ENCODE measurements at regions not wholly inside any gene's neighbourhood (a gene's known extent, or its start where the extent isn't known, plus 50 kb on each side); places are given as distances from the start of the nearest gene placed in this dataset.

DNA sequence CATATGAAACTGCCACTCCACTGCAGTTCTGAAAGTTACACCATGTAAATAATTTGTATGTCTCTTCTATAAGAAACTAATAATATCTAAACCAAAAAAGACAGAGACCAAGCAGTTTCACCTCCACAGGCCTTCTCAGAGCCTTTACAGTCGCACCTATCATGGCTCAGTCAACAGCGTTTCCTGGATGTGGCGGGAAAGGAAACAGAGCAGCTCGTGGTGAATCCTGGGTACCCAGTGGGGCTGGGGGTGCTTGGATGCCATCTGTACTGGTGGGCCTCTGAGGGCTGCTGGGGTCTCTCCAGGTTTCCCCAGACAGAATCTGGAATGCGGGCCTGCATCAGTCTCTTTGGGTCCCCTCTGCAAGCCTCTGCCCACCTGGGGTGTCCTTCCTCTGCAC lies 100.2 kb upstream of the CASZ1 start:
- DNase-seq (ENCODE audit: low read depth in 3 of 3, low spot score in 2 of 3) = no peak

DNA sequence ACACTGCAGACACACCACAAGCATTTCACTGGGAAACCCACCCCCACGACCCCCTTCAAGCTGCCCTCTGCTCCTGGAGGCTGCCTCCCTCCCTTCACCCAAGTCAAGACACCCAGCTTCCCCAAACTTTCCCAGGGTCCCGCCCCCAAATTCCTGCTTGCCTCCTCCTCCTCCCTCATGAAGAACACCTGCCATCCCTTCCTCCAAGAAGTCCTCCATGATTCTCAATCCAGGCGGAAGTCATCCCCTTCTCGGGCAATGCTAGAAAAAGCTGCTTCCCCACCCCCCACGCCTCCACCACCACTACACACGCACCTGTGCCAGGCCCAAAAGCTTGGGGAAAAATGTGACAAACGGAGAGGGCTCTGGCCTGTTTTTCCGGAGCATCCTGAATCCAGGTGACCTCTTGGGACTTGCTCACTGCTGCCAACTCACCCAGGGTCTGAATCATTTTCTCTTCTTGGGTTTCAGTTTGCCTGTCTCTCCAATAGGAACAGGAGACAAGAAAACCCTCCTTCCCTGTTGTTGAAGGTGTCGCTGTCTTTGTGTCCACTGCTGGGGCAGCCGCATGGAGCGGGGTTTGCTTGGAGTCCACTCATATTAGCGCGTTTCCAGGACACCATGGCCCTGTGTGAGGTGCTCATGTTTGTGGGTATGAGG lies 101.0 kb upstream of the CASZ1 start:
- no peak for DNase-seq (ENCODE audit: low read depth in 3 of 3, low spot score in 2 of 3)

DNA sequence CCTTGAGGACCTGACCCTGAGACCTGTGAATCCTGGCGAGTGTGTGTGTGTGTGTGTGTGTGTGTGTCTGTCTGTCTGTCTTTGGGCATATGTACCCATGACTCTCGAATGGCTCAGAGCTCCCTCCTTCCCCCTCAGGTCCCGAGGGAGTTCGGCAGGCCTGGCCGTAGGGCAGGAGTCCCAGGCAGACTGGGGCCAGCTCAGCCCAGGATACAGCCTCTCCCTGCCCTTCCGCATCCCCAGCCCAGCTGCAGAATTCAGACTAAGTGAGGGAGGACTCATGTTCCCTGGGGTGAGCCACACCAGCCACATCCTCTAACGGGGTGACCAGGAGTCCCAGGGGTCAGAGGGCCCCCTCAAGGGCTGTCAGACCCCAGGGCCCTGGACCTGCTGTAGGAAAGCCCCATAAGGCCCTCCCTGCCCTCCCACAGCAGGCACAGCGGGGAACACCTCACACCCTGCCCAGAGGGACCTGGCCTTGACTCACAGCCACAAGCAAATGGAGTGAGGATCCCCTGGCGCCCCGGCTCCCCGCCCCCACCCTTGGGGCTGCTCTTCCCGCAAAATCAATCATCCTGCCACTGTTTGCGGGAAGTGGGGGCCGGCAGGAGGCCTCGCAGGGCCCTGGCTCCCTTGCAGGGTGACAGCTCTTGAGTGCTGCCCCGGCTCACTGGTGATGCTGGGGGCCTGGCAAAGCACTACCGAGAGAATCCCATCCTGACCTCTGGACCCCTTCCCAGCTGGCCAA lies 101.7 kb upstream of the CASZ1 start:
- DNase-seq (ENCODE audit: low read depth in 3 of 3, low spot score in 2 of 3) = no peak

DNA sequence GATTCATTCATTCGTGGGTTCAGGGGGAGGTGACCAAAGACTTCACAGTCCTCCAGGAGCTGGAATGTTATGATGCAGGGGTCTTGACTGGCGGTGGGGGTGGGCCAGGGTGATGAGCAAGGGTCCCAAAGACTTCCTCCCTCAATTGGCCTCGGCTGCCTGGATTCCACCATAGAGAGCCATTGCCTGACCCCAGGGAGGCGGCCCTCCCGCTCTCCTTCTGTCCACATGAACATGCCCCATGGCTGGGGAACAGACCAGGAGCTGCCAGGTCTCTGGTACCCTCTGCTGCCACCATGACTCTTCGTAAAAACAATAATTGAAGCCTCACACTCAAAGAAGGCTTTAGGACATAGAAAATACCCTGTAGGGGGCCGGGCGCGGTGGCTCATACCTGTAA lies 102.5 kb upstream of the CASZ1 start:
- no peak for DNase-seq (ENCODE audit: low read depth in 3 of 3, low spot score in 2 of 3)

DNA sequence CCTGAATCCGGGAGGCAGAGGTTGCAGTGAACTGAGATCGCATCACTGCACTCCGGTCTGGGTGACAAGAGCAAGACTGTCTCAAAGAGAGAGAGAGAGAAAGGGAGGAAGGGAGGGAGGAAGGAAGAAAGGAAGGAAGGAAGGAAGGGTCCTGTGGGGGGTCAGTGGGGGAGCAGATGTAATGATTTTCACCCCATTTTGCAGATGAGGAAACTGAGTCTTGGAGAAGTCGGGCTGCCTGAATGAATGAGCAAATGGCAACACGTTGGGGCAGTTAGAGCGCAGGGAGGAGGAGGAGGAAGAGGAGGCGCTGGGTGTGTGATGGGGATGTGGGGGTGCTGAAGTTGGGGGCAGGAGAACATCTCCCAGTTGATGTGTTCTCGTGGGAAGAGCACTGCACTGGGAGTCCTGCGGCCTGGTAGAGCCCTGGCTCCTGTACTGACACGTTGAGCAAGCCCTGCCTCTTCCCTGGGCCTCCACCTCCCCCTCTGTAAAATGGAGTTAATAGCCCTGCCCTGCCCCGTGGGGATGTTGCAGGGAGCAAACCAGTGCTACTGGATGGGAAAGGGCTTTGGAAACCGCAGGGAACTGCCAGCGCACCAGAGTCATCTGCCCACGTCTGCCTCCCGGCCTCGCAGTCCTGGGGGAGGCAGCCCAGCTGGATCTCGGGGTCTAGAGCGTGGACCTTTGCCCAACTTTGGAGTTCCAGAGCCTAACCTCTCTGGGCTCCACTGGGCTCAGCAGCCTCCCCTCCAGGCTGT lies 103.2 kb upstream of the CASZ1 start:
- no peak for DNase-seq (ENCODE audit: low read depth in 3 of 3, low spot score in 2 of 3)

DNA sequence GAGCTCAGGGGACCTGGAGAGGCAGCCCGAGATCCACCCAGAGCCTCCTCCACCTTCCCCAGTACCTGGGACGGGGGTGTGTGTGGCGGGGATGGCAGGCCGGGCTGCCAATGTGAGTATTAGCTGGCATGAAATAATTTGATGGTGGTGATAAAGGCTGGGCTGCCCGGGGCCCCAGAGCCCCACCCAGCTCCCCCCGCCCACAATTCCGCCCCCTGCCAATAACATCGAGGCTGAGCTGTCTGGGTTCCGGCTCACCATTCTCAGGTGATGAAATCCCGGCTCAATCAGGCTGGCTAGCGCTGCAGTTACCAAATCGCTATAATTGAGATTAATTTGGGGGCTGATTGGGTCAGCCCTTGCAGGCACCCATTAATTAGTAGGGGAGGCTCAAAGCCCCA lies 103.8 kb upstream of the CASZ1 start:
- no peak for DNase-seq (ENCODE audit: low read depth in 3 of 3, low spot score in 2 of 3)

DNA sequence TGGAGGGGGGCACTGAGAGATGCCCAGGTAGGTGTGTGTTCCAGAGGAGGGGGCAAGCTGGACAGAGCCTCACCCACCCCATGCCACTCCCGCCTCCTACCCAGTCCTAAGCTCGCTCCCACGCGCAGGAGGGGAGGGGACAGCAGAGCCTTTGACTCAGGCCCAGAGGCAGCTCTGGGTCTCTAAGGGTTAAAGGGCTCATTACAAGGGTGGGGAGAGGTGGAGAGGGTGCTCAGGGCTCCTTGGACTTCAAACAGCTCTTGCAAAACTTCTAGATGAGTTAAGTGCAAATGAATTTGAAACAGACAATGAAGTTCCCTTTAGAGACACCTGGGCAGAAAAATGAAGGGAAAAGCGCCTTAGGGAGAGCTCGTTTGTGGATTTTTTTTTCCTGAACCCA lies 104.2 kb upstream of the CASZ1 start:
- DNase-seq (ENCODE audit: low read depth in 3 of 3, low spot score in 2 of 3) = no peak

DNA sequence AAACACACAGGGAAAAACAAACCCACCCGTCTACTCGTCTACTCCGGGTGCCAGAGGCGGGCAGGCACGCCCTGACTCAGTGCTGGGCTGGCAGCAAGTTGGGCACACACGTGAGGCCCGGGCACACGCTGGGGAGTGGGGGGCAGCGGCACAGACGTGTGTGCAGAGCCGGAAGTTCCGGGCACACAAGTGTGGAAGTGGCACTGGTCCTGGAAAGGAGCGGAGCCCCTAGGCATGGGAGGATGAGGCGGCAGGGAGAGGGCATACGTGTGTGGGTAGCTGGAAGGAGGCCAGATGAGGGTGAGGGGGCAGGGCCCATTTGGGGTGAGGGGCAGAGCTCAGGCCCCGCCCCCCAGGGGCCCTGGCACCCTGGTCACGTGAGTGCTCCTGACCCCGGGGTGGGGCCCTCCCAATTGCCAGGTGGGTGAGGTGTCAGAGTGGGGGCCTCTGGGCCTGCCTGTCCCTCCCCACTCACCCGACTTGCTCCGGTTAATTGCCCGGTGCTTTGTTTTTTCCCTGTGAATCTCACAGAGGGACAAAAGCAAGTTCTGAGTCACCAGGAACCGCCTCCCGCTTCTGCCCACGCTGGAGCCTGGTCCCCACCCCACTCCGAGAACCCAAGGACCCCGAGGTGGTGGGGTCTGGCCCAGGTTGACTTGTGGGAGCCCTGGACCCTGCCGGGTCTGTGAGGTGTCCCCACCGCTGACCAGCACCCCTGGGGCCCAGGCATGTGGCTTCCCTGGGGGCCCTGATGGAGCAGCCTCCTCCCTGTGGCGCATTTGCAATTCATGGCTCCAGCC lies 104.8 kb upstream of the CASZ1 start:
- no peak for DNase-seq (ENCODE audit: low read depth in 3 of 3, low spot score in 2 of 3)

DNA sequence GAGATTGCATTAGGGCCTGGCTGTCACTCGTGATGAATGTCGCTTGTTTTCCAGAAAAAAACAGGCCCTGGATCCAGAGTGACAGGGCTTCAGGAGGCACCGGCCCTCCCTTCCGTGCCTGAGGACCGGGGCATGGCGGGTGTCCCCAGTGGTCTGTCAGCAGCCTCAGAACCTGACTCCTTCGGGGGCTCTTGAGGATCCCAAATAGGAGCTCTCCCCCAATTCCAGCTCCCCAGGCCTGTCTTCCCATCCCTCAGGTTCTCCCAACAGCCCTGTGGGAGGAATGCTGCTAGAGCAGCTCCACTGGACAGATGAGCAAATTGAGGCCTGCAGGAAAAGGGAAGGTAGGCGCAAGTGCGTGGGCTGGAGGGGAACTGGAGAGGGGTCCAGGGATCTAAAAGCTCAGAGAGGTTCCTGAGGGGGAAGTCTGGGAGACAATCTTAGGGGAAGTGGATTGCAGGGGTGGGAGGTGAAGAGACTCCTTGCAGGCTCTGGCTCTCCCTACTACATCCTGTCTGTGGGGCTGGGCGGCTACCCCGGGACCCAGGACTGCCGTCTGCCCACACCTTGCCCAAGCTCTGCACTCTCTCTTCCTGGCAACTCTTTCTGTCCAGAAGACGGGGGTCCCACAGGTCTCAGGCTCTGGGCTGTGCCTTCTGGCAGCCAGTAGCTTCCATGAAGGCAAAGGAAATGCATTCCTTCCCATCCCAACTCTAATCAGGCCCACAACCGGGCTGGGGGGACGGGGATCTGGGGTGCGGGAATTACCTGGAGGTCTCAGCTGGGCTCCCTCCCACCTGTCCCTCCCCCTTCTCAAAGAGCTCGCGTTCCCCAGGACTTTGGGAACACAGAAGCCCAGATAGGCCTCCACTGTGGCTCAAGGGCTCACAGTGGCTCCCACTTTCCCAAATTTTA lies 105.7 kb upstream of the CASZ1 start:
- DNase-seq (ENCODE audit: low read depth in 3 of 3, low spot score in 2 of 3) = no peak

DNA sequence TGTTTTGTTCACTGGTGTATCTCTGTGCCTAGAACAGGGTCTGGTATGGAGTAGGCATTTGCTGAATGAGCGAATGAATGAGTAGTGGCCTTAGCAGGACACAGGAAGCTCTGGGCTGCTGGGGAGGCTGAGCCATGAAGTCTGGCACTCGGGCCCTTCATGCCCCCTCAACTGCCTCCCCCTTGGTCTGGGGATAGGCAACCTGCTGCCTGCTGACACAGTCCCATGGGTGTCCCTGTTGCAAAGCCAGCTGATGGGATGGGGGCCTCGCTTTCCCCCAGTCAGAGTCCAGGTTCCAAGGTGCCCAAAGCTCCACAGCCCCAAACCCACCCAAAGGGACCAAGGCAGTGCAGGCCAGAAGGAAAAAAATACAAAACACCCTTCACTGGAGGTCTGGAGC lies 107.0 kb upstream of the CASZ1 start:
- DNase-seq (ENCODE audit: low read depth in 3 of 3, low spot score in 2 of 3) = no peak

DNA sequence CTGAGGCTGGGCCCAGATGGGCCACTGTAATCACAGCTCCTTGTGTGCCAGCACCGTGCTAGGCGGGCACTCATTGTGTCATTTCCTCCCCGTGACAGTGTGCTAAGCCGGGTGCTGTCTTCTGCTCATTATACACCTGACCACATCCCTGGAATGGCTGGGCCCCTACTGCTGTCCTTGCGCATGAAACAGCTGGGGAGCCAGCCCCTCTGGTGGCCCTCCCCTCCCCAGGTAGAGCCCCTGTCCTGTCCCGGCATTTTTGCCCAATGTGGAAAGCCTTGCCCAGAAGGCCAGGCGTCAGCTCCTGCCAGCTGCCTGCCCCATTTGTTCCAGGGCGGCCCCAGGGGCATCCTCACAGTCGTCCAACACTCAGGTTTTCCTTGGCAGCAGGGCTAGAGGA lies 107.4 kb upstream of the CASZ1 start:
- no peak for DNase-seq (ENCODE audit: low read depth in 3 of 3, low spot score in 2 of 3)

DNA sequence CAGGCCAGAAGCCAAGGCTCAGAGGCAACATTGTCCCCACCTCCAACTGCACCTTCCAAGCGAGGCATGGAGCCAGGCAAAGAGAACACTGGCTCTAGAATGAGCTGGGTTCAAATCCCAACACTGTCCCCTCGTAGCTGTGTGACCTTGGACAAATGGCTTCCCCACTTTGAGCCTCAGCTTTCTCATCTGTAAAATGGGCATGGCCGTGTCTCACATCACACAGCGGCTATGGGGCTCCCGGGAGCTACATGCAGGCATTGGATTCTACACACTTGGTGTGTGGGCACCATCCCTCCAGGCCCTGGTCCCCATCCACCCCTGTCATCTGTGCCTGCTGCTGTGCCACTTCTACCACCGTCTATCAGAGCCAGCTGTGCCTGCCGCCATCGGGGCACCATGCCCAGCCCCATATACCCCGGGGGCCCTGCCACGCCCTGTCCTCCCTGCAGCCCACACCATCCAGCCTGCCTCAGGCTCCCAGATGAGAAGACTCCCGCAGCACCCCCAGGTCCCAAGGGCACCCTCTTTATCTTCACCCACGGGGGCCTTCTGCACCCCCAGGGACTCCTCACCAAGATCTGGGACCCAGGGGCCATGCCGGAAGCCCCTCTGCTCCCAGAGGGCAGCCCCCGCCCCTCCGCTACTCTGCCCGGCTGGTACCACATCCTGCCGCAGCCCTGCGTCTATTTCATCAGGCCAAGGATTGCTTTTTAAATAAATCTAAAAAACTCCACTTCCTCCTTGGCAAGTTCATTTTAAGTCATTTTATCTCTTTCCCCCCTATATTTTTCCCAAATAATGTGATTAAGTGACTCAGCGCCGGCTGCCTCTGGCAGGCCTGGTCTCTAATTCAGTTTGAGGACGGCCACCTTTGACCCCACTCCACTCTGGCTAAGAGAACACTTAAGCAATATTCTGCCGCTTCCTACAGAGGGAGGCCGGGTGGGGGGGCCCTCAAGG lies 107.8 kb upstream of the TARDBP start:
- no peak for DNase-seq (ENCODE audit: low read depth in 3 of 3, low spot score in 2 of 3)

DNA sequence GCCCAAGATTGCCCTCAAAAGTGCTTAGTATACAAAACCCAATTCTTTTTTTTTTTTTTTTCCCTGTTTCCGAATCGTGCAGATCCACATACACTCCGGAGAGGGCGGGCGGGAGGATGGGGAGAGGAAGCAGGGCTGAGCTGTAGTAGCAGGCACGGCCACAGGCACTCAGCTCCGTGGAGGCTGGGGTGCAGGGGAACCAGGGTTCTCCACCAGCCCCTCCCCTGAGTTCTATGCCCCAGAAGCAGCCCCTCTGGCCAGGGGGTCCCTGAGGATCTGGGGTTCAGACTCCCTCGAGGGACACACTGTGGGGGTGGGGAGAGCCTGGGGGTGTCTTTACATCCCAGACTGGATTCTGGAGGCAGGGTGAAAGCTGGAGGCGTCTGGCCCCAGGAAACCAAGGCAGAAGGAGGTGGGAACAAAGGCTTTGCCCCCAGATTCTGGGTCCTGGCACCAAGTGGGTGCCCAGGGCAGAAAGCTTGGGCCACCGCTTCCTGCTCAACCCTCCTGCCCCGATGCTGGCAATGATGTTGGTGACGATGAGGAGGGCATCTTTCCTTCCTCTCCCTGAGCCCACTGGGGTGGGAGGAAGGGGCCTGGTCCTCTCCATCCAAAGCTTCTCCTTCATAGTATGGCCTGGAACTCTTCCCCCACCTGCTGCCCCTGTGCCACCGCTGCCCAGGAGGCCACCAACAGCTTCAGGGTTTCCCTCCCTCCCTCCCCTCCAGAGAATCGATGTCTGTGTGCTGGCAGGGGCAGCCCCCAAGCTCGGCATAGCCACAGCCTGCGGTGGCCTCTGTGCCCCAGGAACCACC lies 106.4 kb upstream of the TARDBP start:
- no peak for DNase-seq (ENCODE audit: low read depth in 3 of 3, low spot score in 2 of 3)

DNA sequence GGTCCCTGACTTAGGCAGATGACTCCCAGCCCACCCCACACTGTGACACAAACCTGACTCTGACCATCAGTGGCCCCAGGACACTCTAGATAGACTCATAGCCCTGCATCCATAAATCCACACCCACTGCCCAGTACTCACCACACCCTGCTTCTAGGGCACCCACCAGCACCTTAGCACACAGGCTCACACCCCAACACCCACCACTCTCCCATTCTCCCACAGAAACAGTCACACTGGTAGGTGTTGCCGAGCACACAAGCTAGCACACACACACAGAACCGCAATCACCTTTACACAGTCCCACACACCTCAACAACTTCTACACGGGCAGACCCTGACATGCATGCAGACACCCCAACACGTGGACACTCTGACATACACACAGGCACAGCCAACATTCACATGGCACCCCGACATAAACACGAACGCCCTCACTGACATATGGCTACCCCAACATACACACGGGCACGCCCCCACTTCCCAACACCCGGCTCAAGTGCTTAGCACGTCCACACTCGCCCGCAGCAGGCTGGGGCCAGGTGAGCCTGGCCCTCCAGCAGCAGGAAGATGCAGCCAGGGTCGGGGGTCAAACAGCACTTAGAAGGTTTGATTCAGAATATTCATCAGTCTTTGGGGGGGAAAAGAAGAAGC lies 105.5 kb upstream of the TARDBP start:
- no peak for DNase-seq (ENCODE audit: low read depth in 3 of 3, low spot score in 2 of 3)

DNA sequence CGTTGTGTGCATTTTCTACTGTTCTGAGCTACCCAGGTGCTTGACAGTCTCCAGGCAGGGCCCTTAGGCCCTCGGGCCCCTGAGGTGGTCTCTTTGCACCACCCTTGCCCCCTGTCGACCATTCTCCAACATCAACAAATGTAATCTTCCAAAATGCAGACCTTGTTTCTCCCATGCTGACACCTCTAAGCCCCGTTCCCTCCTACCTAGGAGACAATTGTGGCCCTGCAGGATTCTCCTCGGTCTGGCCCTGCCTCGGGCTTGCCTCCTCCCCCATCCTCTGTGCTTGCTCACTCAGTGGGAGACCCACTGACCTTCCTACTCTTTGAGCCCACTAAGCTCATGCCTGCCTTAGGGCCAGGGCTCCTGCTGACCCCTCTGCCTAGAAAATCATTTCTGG lies 104.2 kb upstream of the TARDBP start:
- no peak for DNase-seq (ENCODE audit: low read depth in 3 of 3, low spot score in 2 of 3)

DNA sequence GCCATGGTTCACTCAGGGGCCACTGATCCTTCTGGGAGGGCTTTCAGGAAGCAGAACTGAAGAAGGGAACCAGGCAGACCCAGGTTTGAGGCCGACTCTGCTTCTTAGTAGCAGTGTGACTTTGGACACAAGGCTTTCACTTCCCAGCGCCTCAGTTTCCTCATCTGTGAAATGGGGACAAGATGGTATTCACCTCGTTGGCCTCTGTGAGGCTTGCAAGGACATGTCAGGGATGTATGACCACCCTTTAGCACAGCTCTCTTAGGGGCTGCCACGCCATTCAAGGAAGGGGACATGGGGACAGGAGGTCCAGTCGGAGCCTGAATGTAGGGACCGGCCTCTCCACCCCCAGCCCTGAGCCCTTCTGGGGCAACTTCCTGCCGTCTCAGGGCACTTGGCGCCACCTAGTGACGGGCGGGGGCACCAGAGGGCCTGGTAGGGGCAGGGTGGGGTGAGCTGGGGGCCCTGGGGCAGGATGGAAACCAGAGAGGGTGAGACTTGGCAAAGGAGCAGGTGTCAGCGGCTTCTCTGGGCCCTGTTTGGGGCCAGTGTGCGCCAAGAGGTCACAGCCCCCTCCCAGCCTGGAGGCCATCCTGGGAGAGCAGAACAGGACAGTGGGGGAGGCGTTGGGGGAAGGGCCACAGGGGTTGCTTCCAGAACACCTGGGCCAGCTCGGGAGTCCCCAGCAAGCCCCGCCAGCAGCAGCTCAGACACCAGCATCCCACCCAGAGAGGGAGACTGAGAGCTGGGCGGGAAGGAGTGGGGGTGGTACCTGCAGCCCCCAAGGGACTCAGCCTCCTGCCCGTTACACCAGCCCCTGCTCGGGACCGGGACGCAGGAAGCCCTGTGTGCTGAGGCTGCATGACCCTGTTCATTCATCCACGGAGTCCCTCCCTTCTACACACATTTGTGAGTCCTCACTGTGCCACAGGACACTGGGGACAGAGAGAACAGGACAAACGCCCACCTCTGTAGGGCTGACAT lies 102.5 kb upstream of the TARDBP start:
- no peak for DNase-seq (ENCODE audit: low read depth in 3 of 3, low spot score in 2 of 3)

All from right renal cortex interstitium (tissue), 3 donors.